ENCODE measurements at regions not wholly inside any gene's neighbourhood (a gene's known extent, or its start where the extent isn't known, plus 50 kb on each side); places are given as distances from the start of the nearest gene placed in this dataset.

DNA sequence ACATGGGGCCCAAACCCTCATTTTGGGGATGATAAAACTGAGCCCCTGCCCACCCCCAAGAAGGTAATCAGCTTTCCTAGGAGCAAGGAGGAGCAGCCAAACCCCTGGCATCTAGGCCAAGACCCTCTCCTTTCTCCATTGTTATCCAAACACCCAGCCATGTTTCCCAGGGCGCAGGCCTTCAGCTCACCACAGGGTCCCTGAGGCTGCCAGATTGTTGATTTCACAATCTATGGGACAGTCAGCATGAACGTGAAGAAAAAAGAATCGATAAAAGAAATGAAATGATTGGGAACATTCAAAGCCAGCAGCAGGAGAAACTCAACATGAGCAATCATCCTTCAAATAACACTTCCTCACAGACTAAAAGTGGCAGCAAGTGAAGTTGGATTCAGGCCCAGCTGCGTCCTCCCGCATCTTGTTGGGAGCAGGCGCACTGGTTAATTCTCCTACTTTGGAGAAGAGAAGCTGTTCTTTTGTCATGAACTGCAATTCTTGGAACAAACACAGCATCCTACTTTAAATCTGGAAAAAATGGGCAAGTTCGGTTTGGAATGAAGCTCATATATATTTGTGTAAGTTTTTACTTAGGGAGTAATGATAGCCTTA, 241.8 kb upstream of the PRDM1 start:
- DNase-seq, result no peak
- ChIA-PET POLR2A (no interaction called here), CTCF (no interaction called here)
- no peak overlapping the region for H3K27ac ChIP-seq (ENCODE audit: low read depth in 1 of 2, low read length in 2 of 2)
- H3K4me3 ChIP-seq (ENCODE audit: low read length), result no peak overlapping the region
- H3K27me3 ChIP-seq (ENCODE audit: control insufficient read depth in 1 of 2, insufficient read depth in 2 of 2, low read length in 2 of 2), result no peaks in the 10 kb centered on the region
- no peak for ATAC-seq (ENCODE audit: poor library complexity)
- intact Hi-C loops (cut with DNase I, micrococcal nuclease), result no loop called here
- Mint-ChIP-seq H3K4me3 (no peak overlapping the region), H3K36me3 (ENCODE audit: low read depth) (no peaks in the 10 kb centered on the region), H3K27me3 (no peaks in the 10 kb centered on the region), H3K4me1 (ENCODE audit: low read depth) (no peaks in the 10 kb centered on the region), H3K9me3 (no peaks in the 10 kb centered on the region), H3K27ac (no peak overlapping the region)
- TF ChIP-seq, protein P1, sequence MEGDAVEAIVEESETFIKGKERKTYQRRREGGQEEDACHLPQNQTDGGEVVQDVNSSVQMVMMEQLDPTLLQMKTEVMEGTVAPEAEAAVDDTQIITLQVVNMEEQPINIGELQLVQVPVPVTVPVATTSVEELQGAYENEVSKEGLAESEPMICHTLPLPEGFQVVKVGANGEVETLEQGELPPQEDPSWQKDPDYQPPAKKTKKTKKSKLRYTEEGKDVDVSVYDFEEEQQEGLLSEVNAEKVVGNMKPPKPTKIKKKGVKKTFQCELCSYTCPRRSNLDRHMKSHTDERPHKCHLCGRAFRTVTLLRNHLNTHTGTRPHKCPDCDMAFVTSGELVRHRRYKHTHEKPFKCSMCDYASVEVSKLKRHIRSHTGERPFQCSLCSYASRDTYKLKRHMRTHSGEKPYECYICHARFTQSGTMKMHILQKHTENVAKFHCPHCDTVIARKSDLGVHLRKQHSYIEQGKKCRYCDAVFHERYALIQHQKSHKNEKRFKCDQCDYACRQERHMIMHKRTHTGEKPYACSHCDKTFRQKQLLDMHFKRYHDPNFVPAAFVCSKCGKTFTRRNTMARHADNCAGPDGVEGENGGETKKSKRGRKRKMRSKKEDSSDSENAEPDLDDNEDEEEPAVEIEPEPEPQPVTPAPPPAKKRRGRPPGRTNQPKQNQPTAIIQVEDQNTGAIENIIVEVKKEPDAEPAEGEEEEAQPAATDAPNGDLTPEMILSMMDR (IDR thresholded peaks at IDR 0.05), result no peak
- H3K9me3 ChIP-seq (ENCODE audit: control insufficient read depth in 1 of 2, insufficient read depth in 1 of 2, low read length in 2 of 2), result no peaks in the 10 kb centered on the region
- H3K4me1 ChIP-seq (ENCODE audit: insufficient read depth, low read length), result no peaks in the 10 kb centered on the region
- no peaks in the 10 kb centered on the region for H3K36me3 ChIP-seq (ENCODE audit: insufficient read depth, low read length)

DNA sequence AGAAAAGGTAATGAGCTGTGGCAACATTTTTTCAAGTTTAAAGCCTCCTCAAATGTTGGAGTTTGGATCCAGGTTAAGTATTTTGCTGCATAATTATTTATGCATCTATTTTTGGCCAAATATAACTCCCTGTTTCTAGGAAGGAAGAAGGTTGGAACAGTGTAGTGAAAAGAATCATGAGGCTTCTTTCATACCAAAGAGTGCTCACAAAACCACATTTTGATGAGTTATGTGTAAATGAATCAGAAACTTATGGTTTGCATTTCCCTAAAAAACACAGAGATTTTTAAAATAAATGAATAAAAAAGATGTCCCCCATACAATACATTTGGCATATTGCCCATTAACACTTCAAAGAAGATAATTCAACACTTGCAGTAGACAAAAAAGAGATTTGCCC, 246.9 kb upstream of the PRDM1 start:
- Histone ChIP-seq H3K4me3 (ENCODE audit: low read length) (no peak overlapping the region), H3K27me3 (ENCODE audit: control insufficient read depth in 1 of 2, insufficient read depth in 2 of 2, low read length in 2 of 2) (no peaks in the 10 kb centered on the region), H3K27ac (ENCODE audit: low read depth in 1 of 2, low read length in 2 of 2) (no peak overlapping the region), H3K36me3 (ENCODE audit: insufficient read depth, low read length) (no peaks in the 10 kb centered on the region), H3K4me1 (ENCODE audit: insufficient read depth, low read length) (no peaks in the 10 kb centered on the region), H3K9me3 (ENCODE audit: control insufficient read depth in 1 of 2, insufficient read depth in 1 of 2, low read length in 2 of 2) (no peaks in the 10 kb centered on the region)
- ATAC-seq (ENCODE audit: poor library complexity), result no peak
- no peak overlapping the region for H3K4me3 Mint-ChIP-seq
- H3K36me3 Mint-ChIP-seq (ENCODE audit: low read depth), result no peaks in the 10 kb centered on the region
- no peaks in the 10 kb centered on the region for H3K4me1 Mint-ChIP-seq (ENCODE audit: low read depth)
- H3K27ac Mint-ChIP-seq, result no peak overlapping the region
- no peak for DNase-seq
- no peaks in the 10 kb centered on the region for H3K27me3 Mint-ChIP-seq
- H3K9me3 Mint-ChIP-seq, result no peaks in the 10 kb centered on the region
- intact Hi-C loops (cut with DNase I, micrococcal nuclease), result no loop called here
- TF ChIP-seq, protein P1 (IDR thresholded peaks at IDR 0.05), result no peak
- ChIA-PET POLR2A (no interaction called here), CTCF (no interaction called here)

DNA sequence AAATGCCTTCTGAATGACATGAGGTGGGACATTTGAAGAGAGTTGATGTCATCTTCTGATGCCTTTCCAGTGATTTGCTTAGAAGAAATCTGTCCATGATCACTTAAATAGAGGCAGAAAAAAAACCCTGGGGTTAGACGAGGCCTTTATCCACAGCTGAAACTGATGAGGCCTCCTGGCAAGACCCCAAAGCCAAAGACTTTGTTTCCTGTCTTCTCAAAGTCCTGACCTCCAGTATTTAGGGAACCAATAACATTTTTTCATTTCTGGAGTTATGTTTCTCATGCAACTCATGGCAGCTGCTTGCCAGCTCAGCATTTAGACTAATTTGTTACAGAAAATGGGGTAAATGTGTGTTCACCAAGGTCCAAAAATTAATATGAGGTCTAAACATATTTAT, 248.0 kb upstream of the PRDM1 start:
- ChIA-PET POLR2A (no interaction called here), CTCF (no interaction called here)
- Histone ChIP-seq H3K9me3 (ENCODE audit: control insufficient read depth in 1 of 2, insufficient read depth in 1 of 2, low read length in 2 of 2) (no peaks in the 10 kb centered on the region), H3K27ac (ENCODE audit: low read depth in 1 of 2, low read length in 2 of 2) (no peak overlapping the region), H3K4me3 (ENCODE audit: low read length) (no peak overlapping the region), H3K27me3 (ENCODE audit: control insufficient read depth in 1 of 2, insufficient read depth in 2 of 2, low read length in 2 of 2) (no peaks in the 10 kb centered on the region), H3K4me1 (ENCODE audit: insufficient read depth, low read length) (no peaks in the 10 kb centered on the region), H3K36me3 (ENCODE audit: insufficient read depth, low read length) (no peaks in the 10 kb centered on the region)
- ATAC-seq (ENCODE audit: poor library complexity) (no peak), DNase-seq (no peak)
- intact Hi-C loops (cut with DNase I, micrococcal nuclease), result no loop called here
- no peaks in the 10 kb centered on the region for H3K4me1 Mint-ChIP-seq (ENCODE audit: low read depth)
- H3K27me3 Mint-ChIP-seq, result no peaks in the 10 kb centered on the region
- TF ChIP-seq, protein P1 (IDR thresholded peaks at IDR 0.05), result no peak
- H3K27ac Mint-ChIP-seq, result no peak overlapping the region
- H3K9me3 Mint-ChIP-seq, result no peaks in the 10 kb centered on the region
- no peaks in the 10 kb centered on the region for H3K36me3 Mint-ChIP-seq (ENCODE audit: low read depth)
- H3K4me3 Mint-ChIP-seq, result no peak overlapping the region
